Vagina (tissue), 2 donors: ENCODE measurements at regions not wholly inside any gene's neighbourhood (a gene's known extent, or its start where the extent isn't known, plus 50 kb on each side); places are given as distances from the start of the nearest gene placed in this dataset.

Experiments
- DNase-seq, 2 donors: peaks; one replicate each; pipeline ENCODE4 v3.0.0-alpha.2; 2017; ENCODE audit errors: extremely low spot score in 2 of 2
- H3K27ac ChIP-seq: fragments of 200-600 bp; sonication (generic); one replicate; pipeline ENCODE4 v1.5.1; 2019
- H3K27me3 ChIP-seq: fragments of 200-600 bp; sonication (generic); one replicate; pipeline ENCODE4 v1.5.1; 2019
- H3K36me3 ChIP-seq, 2 donors: fragments of 200-600 bp; sonication (generic); one replicate each; pipeline ENCODE4 v1.5.1; 2017 to 2019
- H3K4me1 ChIP-seq: fragments of 200-600 bp; sonication (generic); one replicate; pipeline ENCODE4 v1.5.1; 2019
- H3K4me3 ChIP-seq, 2 donors: fragments of 200-600 bp; sonication (generic); 1 replicate in 1 of 2; 2 replicates in 1 of 2; pipeline ENCODE4 v1.5.1; 2016 to 2019
- H3K9me3 ChIP-seq: fragments of 200-600 bp; sonication (generic); one replicate; pipeline ENCODE4 v1.5.1; 2019
- POLR2A ChIP-seq, 2 donors: fragments of 450-650 bp; IDR thresholded peaks; one replicate each; pipeline ENCODE4 v1.6.1; 2017; ENCODE audit warnings: antibody characterized with exemption in 2 of 2, mild to moderate bottlenecking in 2 of 2, moderate library complexity in 2 of 2
- POLR2AphosphoS5 ChIP-seq, 2 donors: sonication (generic); formaldehyde crosslinking; IDR thresholded peaks; one replicate each; pipeline ENCODE4 v1.9.0; 2017; ENCODE audit warnings: antibody characterized with exemption in 2 of 2, mild to moderate bottlenecking in 2 of 2, low read depth in 1 of 2; ENCODE audit not compliant: insufficient read depth in 1 of 2
- intact Hi-C: fragments of 100-400 bp; cut with DNase I; formaldehyde crosslinking; loops from one replicate; pipeline ENCODE4 v1.15.1; 2023
- TF ChIP-seq, protein P1 (sequence below), 3 experiments: fragments of 450-650 bp in 2 of 3; fragments of 200-600 bp in 1 of 3; sonication (generic) in 1 of 3; IDR thresholded peaks; one replicate each; pipeline ENCODE4 v1.5.1; 2017 to 2019; ENCODE audit warnings: antibody characterized with exemption in 3 of 3, mild to moderate bottlenecking in 2 of 3, moderate library complexity in 2 of 3

DNA sequence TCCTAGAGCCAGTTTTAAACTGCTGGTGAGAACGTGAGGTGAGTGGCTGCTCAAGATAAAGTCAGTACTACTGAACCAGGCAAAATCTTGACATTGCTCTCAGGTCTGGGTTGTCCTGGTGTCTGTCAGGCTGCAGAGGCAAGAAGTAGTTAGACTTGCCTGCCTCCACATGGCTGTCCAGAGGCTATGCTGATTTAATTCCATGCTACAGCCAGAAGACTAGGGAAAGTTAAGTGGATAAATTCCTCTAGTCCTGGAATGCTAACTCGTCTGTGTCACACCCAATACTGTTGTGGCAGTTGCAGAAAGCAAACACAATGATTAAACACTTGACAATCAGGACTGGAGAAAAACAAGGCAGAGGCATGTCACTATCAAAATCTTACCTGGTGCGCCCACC lies 118.9 kb downstream of the ACER2 start:
- Histone ChIP-seq H3K4me1 (no peaks in the 10 kb centered on the region), H3K27me3 (no peaks in the 10 kb centered on the region), H3K36me3 (no peaks in the 10 kb centered on the region), H3K9me3 (no peaks in the 10 kb centered on the region), H3K4me3 (no peak overlapping the region), H3K27ac (no peak overlapping the region)
- no peak for TF ChIP-seq POLR2AphosphoS5 (IDR thresholded peaks at IDR 0.05; ENCODE audit: insufficient read depth in 1 of 2, low read depth in 1 of 2)
- intact Hi-C loops, result loop anchor here (10.0 kb wide), 1 partner anchor 67 kb away; no protein-coding TSS in a partner anchor
- no peak for DNase-seq

DNA sequence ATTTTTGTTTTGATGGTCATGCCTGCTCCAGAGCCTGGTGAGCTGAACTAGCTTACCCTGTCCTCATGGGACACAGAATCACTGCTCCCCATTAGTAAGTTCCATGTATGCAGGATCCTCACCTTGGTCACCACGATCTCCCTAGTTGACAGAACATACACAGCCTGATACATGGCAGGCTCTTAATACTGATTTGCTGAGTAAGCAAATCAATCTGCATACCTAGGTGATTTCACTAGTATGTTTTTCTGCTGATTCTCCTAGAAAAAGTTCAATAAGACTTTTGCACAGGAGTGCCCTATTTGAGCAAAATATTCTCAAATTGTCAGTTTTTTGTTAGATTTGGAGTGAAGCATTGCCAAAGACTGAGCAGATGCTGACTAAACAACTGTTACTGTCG lies 113.7 kb downstream of the ACER2 start:
- no peak overlapping the region for H3K4me3 ChIP-seq
- no peaks in the 10 kb centered on the region for H3K36me3 ChIP-seq
- no peaks in the 10 kb centered on the region for H3K27me3 ChIP-seq
- no peaks in the 10 kb centered on the region for H3K4me1 ChIP-seq
- no peak for DNase-seq
- intact Hi-C loops, result loop anchor here (10.0 kb wide), 1 partner anchor 72 kb away; no protein-coding TSS in a partner anchor
- TF ChIP-seq, protein P1, sequence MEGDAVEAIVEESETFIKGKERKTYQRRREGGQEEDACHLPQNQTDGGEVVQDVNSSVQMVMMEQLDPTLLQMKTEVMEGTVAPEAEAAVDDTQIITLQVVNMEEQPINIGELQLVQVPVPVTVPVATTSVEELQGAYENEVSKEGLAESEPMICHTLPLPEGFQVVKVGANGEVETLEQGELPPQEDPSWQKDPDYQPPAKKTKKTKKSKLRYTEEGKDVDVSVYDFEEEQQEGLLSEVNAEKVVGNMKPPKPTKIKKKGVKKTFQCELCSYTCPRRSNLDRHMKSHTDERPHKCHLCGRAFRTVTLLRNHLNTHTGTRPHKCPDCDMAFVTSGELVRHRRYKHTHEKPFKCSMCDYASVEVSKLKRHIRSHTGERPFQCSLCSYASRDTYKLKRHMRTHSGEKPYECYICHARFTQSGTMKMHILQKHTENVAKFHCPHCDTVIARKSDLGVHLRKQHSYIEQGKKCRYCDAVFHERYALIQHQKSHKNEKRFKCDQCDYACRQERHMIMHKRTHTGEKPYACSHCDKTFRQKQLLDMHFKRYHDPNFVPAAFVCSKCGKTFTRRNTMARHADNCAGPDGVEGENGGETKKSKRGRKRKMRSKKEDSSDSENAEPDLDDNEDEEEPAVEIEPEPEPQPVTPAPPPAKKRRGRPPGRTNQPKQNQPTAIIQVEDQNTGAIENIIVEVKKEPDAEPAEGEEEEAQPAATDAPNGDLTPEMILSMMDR (IDR thresholded peaks at IDR 0.05), result no peak
- TF ChIP-seq POLR2AphosphoS5 (IDR thresholded peaks at IDR 0.05; ENCODE audit: insufficient read depth in 1 of 2, low read depth in 1 of 2), result no peak
- no peak for TF ChIP-seq POLR2A (IDR thresholded peaks at IDR 0.05)
- no peaks in the 10 kb centered on the region for H3K9me3 ChIP-seq
- H3K27ac ChIP-seq, result no peak overlapping the region

DNA sequence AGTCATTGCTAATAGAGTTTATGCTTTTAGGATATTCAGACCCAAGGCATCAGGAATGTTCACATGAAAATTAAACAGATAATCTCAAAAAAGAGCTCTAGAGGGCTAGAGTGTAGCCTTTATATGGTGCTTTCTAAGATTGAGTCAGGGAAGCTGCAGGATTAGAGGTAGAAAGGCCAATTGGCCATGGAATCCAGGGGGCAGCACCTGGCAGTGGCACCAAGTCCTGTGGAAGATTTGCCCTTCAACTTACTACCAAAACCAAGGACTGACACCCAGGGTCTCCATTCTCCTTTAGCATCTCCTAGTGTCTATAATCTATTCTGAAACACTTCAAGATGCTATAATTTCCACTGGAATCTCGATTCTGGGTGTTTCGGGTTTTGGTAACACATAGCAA lies 112.4 kb downstream of the ACER2 start:
- no peak overlapping the region for H3K4me3 ChIP-seq
- H3K36me3 ChIP-seq, result no peaks in the 10 kb centered on the region
- no peak for DNase-seq
- TF ChIP-seq, protein P1 (IDR thresholded peaks at IDR 0.05), result no peak
- no peak for TF ChIP-seq POLR2A (IDR thresholded peaks at IDR 0.05)
- no peaks in the 10 kb centered on the region for H3K4me1 ChIP-seq
- H3K27ac ChIP-seq, result no peak overlapping the region
- H3K9me3 ChIP-seq, result no peaks in the 10 kb centered on the region
- no peaks in the 10 kb centered on the region for H3K27me3 ChIP-seq
- intact Hi-C loops, result loop anchor here (10.0 kb wide), 1 partner anchor 74 kb away; no protein-coding TSS in a partner anchor

DNA sequence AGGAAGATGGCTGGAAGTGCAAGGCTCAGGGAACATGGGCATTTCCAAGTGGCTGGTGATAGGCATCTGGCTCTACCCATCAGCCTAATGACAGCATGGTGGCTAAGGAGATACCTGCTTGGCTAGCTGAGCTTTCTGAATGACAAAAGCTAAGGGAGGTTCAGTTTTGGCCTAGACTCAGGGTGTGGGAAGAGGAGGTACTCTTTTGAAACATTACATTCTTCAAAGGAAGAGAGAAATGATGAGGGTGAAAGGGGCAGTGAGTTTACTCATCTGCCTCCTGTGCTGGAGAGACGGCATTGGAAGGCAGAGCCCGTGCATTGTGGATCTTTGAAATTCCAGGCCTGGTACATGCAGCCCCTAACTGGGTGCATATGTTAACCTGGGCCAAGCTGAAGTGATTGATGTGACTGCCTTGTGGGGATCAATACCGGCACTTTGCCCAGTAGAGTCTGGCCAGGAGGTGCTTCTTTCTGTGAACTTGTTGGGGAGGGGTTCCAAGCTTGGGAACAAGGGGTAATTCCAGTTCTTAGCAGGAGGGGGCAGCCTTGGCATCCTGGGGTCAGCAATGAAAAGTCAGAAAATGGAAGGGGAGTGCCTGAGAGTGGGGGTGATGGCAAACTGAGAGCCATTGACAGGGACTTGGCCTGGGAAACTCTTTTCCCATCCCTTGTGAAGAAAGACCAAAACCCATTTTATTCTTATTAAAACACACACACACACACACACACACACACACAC lies 108.6 kb downstream of the ACER2 start:
- no peaks in the 10 kb centered on the region for H3K4me1 ChIP-seq
- no peaks in the 10 kb centered on the region for H3K36me3 ChIP-seq
- no peak overlapping the region for H3K27ac ChIP-seq
- H3K4me3 ChIP-seq, result no peak overlapping the region
- TF ChIP-seq, protein P1 (IDR thresholded peaks at IDR 0.05), result no peak
- TF ChIP-seq POLR2AphosphoS5 (IDR thresholded peaks at IDR 0.05; ENCODE audit: insufficient read depth in 1 of 2, low read depth in 1 of 2) (no peak), POLR2A (IDR thresholded peaks at IDR 0.05) (no peak)
- no peak for DNase-seq
- intact Hi-C loops, result no loop called here
- no peaks in the 10 kb centered on the region for H3K27me3 ChIP-seq
- no peaks in the 10 kb centered on the region for H3K9me3 ChIP-seq

DNA sequence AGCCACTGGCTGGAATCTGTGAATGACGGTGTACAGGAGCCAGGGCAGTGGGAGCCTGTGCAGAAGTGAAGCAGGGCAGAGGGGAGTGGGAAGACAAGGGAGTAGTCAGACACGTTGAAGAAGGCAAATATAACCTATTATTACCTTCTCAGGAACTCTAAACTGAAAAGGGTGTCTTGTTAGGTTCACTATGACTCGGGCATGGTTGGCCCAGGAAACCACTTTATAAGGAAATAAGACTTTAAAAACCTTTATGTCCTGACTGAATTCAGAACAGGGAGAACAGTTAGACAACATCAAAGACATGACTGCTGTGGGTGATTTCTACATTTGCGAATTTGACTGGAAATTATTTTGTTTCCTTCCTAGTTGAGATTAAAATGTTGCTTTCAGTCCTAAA lies 107.5 kb downstream of the ACER2 start:
- no peak for DNase-seq
- Histone ChIP-seq H3K27me3 (no peaks in the 10 kb centered on the region), H3K9me3 (no peaks in the 10 kb centered on the region), H3K27ac (no peak overlapping the region), H3K4me1 (no peaks in the 10 kb centered on the region), H3K36me3 (no peaks in the 10 kb centered on the region), H3K4me3 (no peak overlapping the region)
- intact Hi-C loops, result no loop called here
- TF ChIP-seq POLR2A (IDR thresholded peaks at IDR 0.05) (no peak), POLR2AphosphoS5 (IDR thresholded peaks at IDR 0.05; ENCODE audit: insufficient read depth in 1 of 2, low read depth in 1 of 2) (no peak)
- TF ChIP-seq, protein P1 (IDR thresholded peaks at IDR 0.05), result no peak
